NCI-H146 treated with DMSO at 0.1 percent for 48 hours (cell line): ENCODE measurements at regions not wholly inside any gene's neighbourhood (a gene's known extent, or its start where the extent isn't known, plus 50 kb on each side); places are given as distances from the start of the nearest gene placed in this dataset.

ENCODE experiments used
- DNase-seq: peaks from one replicate; lab custom pipeline; 2025; ENCODE audit not compliant: unreplicated experiment; lab: John Stamatoyannopoulos, UW

- no peak for DNase-seq
Observed at GRCh38 chr13:22403144-22403543, 732.3 kb downstream of the FGF9 start.

GRCh38 chr13:22405891-22406290 lies 735.0 kb downstream of the FGF9 start:
- DNase-seq: no peak

GRCh38 chr13:22412452-22412851 lies 741.6 kb downstream of the FGF9 start:
- no peak for DNase-seq

- no peak for DNase-seq
Observed at GRCh38 chr13:22422023-22422422, 751.1 kb downstream of the FGF9 start.

GRCh38 chr13:22422712-22423111 lies 751.8 kb downstream of the FGF9 start:
- DNase-seq: no peak

GRCh38 chr13:22423261-22423660 lies 752.4 kb downstream of the FGF9 start:
- no peak for DNase-seq

GRCh38 chr13:22425087-22425486 lies 754.2 kb downstream of the FGF9 start:
- no peak for DNase-seq

GRCh38 chr13:22427066-22427465 lies 753.7 kb upstream of the SGCG start:
- DNase-seq: no peak

GRCh38 chr13:22427783-22428182 lies 753.0 kb upstream of the SGCG start:
- DNase-seq: no peak

- DNase-seq: no peak
Observed at GRCh38 chr13:22428188-22428828, 752.5 kb upstream of the SGCG start.

- DNase-seq: no peak
Observed at GRCh38 chr13:22432690-22433089, 748.1 kb upstream of the SGCG start.

- no peak for DNase-seq
Observed at GRCh38 chr13:22447132-22447886, 733.5 kb upstream of the SGCG start.

GRCh38 chr13:22449251-22449650 lies 731.5 kb upstream of the SGCG start:
- DNase-seq: no peak

GRCh38 chr13:22451327-22451741 lies 729.4 kb upstream of the SGCG start:
- DNase-seq: no peak

- no peak for DNase-seq
Observed at GRCh38 chr13:22454586-22454985, 726.2 kb upstream of the SGCG start.

GRCh38 chr13:22455036-22455435 lies 725.7 kb upstream of the SGCG start:
- no peak for DNase-seq

- no peak for DNase-seq
Observed at GRCh38 chr13:22461854-22462490, 718.8 kb upstream of the SGCG start.

- no peak for DNase-seq
Observed at GRCh38 chr13:22463089-22463488, 717.7 kb upstream of the SGCG start.

- DNase-seq: no peak
Observed at GRCh38 chr13:22468045-22468444, 712.7 kb upstream of the SGCG start.

GRCh38 chr13:22468824-22469223 lies 712.0 kb upstream of the SGCG start:
- no peak for DNase-seq

- DNase-seq: no peak
Observed at GRCh38 chr13:22469452-22469851, 711.3 kb upstream of the SGCG start.

GRCh38 chr13:22470075-22470474 lies 710.7 kb upstream of the SGCG start:
- no peak for DNase-seq
